Heart right ventricle (tissue), 16 donors: ENCODE measurements at regions not wholly inside any gene's neighbourhood (a gene's known extent, or its start where the extent isn't known, plus 50 kb on each side); places are given as distances from the start of the nearest gene placed in this dataset.

ENCODE experiments used
- ATAC-seq, 8 donors: fragments of 200-7000 bp; cut with Tn5 transposase; one replicate each; pipeline ENCODE4 v1.9.1; 2020; ENCODE audit warnings: mild to moderate bottlenecking in 8 of 8, moderate library complexity in 8 of 8, moderate number of reproducible peaks in 1 of 8
- DNase-seq, 2 donors: peaks; one replicate each; pipeline ENCODE4 v3.0.0-alpha.2; 2020
- H3K27ac ChIP-seq, 10 donors: fragments of 200-600 bp; sonication (generic) in 2 of 10; one replicate each; pipeline versions ENCODE4 v1.5.0 to v1.8.0; 2020 to 2022; ENCODE audit warnings: mild to moderate bottlenecking in 3 of 10
- H3K27me3 ChIP-seq, 7 donors: fragments of 200-600 bp; one replicate each; pipeline ENCODE4 v1.8.0; 2021 to 2022; ENCODE audit warnings: mild to moderate bottlenecking in 2 of 7
- H3K36me3 ChIP-seq, 9 donors: fragments of 200-600 bp; sonication (generic) in 1 of 9; one replicate each; pipeline versions ENCODE4 v1.5.0 to v1.8.0; 2020 to 2022; ENCODE audit warnings: mild to moderate bottlenecking in 2 of 9
- H3K4me1 ChIP-seq, 9 donors: fragments of 200-600 bp; sonication (generic) in 1 of 9; one replicate each; pipeline versions ENCODE4 v1.5.0 to v1.8.0; 2020 to 2022; ENCODE audit warnings: mild to moderate bottlenecking in 4 of 9
- H3K4me3 ChIP-seq, 10 donors: fragments of 200-600 bp; sonication (generic) in 2 of 10; one replicate each; pipeline versions ENCODE4 v1.5.0 to v1.8.0; 2020 to 2022; ENCODE audit warnings: mild to moderate bottlenecking in 7 of 10, moderate library complexity in 2 of 10
- H3K9me3 ChIP-seq, 11 donors: fragments of 200-600 bp in 10 of 11; sonication (generic) in 2 of 11; one replicate each; pipeline versions ENCODE4 v1.5.0 to v1.8.0; 2013 to 2022; ENCODE audit warnings: mild to moderate bottlenecking in 2 of 11, control low read depth in 1 of 11, moderate library complexity in 1 of 11
- CTCF ChIP-seq, 9 donors: fragments of 200-600 bp; sonication (generic) in 2 of 9; IDR thresholded peaks; one replicate each; pipeline versions ENCODE4 v1.5.0 to v1.8.0; 2021 to 2022; ENCODE audit warnings: antibody characterized with exemption in 9 of 9, mild to moderate bottlenecking in 5 of 9, moderate library complexity in 1 of 9
- whole genome bisulfite sequencing, 2 donors: extraction: QIAGEN DNeasy Blood & Tissue Kit; methylation state at CpG; one replicate each; pipeline ENCODE4 v1.1.7; 2013; ENCODE audit warnings: inconsistent platforms in 1 of 2; 5-methylcytosine and 5-hydroxymethylcytosine counted together
- intact Hi-C, 10 donors: fragments of 100-400 bp; cut with DNase I; formaldehyde crosslinking; loops; one replicate each; pipeline versions ENCODE4 v1.11.1 to v1.14.2; 2022
- donor health status: Arrhythmogenic right ventricular cardiomyopathy.
- donor health status: ischemic (EF 13 %, LVEDD 7.1; RV severe dilation, severe dysfunction).
- donor health status: healthy with polysubstance abuse.
- donor health status: DM: no; HTN: yes; CAD: no.
- donor health status: DM: no; HTN: no; CAD: no.
- donor health status: ischemic (EF 25% LVEDD 6.9; RV normal size, moderate dysfunction).
- donor health status: ischemic (EF 25% LVEDD 5.7; RV mildly dilated, moderate dysfunction).
- donor health status: healthy.
- donor health status: DM: yes; HTN: yes; CAD: no.
- donor health status: Ischemic cardiomyopathy.
- donor health status: ischemic (EF 35%, LVEDD 5.7; RV mildly dilated, moderate dysfunction).
- donor health status: nonischemic (EF 11% LVEDD 7.7; RV severe dilation, severe dysfunction).
- donor health status: DM: yes; HTN: yes; CAD: no.
- donor health status: PGD.
- donor health status: ischemic (EF 29% LVEDD 5.4; RV normal size, mild dysfunction).
- donor health status: nonischemic (EF 23%, LVEDD 6.1; RV moderate dilation, normal function).

- Histone ChIP-seq H3K9me3 (no peaks in the 10 kb centered on the region), H3K27me3 (peaks cover 0 to 5% (median 0%) of the 10 kb centered on the region in 7 donors), H3K4me3 (no peak overlapping the region), H3K27ac (no peak overlapping the region), H3K36me3 (no peaks in the 10 kb centered on the region), H3K4me1 (peaks cover 0 to 54% (median 5%) of the 10 kb centered on the region in 9 donors)
- intact Hi-C loops: loop anchor here in 2 of 10 donors (10.0 kb wide), 2 partner anchors 328 to 762 kb away; no protein-coding TSS in a partner anchor
- ATAC-seq: no peak
- TF ChIP-seq CTCF (IDR thresholded peaks at IDR 0.05): no peak
- 87 to 93% methylated on average over 6 of the region's 6 CpGs for WGBS, 2 donors
- no peak for DNase-seq
Measured at GRCh38 chr16:79267146-79267545, 333.4 kb downstream of the MAF start.

- Histone ChIP-seq H3K9me3 (no peaks in the 10 kb centered on the region), H3K36me3 (no peaks in the 10 kb centered on the region), H3K27me3 (peaks cover 0 to 5% (median 0%) of the 10 kb centered on the region in 7 donors), H3K4me3 (no peak overlapping the region), H3K27ac (no peak overlapping the region), H3K4me1 (peaks cover 3 to 60% (median 13%) of the 10 kb centered on the region in 9 donors)
- 78 to 85% methylated on average over 4 of the region's 4 CpGs for WGBS, 2 donors
- intact Hi-C loops: loop anchor here in 2 of 10 donors (10.0 kb wide), 2 partner anchors 329 to 761 kb away; no protein-coding TSS in a partner anchor
- TF ChIP-seq CTCF (IDR thresholded peaks at IDR 0.05): no peak
- DNase-seq (no peak), ATAC-seq (no peak)
Measured at GRCh38 chr16:79265701-79266100, 334.8 kb downstream of the MAF start.

- ATAC-seq: no peak
- peak overlapping the region in 3 of 10 donors; percentile 12 to 39 (median 33) for H3K27ac ChIP-seq
- intact Hi-C loops: loop anchor here in 2 of 10 donors (10.0 kb wide), 2 partner anchors 330 to 760 kb away; no protein-coding TSS in a partner anchor
- DNase-seq: no peak
- H3K4me3 ChIP-seq: no peak overlapping the region
- H3K27me3 ChIP-seq: peaks cover 0 to 5% (median 0%) of the 10 kb centered on the region in 7 donors
- peaks cover 3 to 60% (median 13%) of the 10 kb centered on the region in 9 donors for H3K4me1 ChIP-seq
- no peaks in the 10 kb centered on the region for H3K9me3 ChIP-seq
- WGBS, 2 donors: 77 to 95% methylated on average over 5 of the region's 5 CpGs
- no peak for TF ChIP-seq CTCF (IDR thresholded peaks at IDR 0.05)
- H3K36me3 ChIP-seq: no peaks in the 10 kb centered on the region
Measured at GRCh38 chr16:79265196-79265595, 335.3 kb downstream of the MAF start.

GRCh38 chr16:79264237-79265109, 336.1 kb downstream of the MAF start:
- Histone ChIP-seq H3K27ac (peak overlapping the region in 7 of 10 donors; percentile 33 to 68 (median 63)), H3K9me3 (no peaks in the 10 kb centered on the region), H3K4me1 (peaks cover 3 to 58% (median 13%) of the 10 kb centered on the region in 9 donors), H3K27me3 (peaks cover 0 to 5% (median 0%) of the 10 kb centered on the region in 7 donors), H3K36me3 (no peaks in the 10 kb centered on the region), H3K4me3 (no peak overlapping the region)
- WGBS, 2 donors: 70 to 81% methylated on average over 6 of the region's 6 CpGs
- TF ChIP-seq CTCF (IDR thresholded peaks at IDR 0.05): no peak
- peak in 1 of 2 donors; percentile 24 for DNase-seq
- intact Hi-C loops: loop anchor here in 3 of 10 donors (5.0 to 10.0 kb wide), 3 partner anchors 330 to 760 kb away; partner anchors contain the start of gene MAF (in 2 of the 3)
- peak in 7 of 8 donors; percentile 34 to 55 (median 45) for ATAC-seq
